Right atrium auricular region (tissue), 2 donors: ENCODE measurements at regions not wholly inside any gene's neighbourhood (a gene's known extent, or its start where the extent isn't known, plus 50 kb on each side); places are given as distances from the start of the nearest gene placed in this dataset.
A peak's percentile ranks its signal among the peaks of the same experiment; 100 is the strongest.

Experiments
- DNase-seq: peaks from one replicate; pipeline ENCODE4 v3.0.0-alpha.2; 2019; ENCODE audit warnings: low spot score
- H3K27ac ChIP-seq, 2 donors: fragments of 200-600 bp; sonication (generic); 1 replicate in 1 of 2; 2 replicates in 1 of 2; pipeline ENCODE4 v1.5.1; 2016 to 2019
- H3K27me3 ChIP-seq, 2 donors: fragments of 200-600 bp; sonication (generic); one replicate each; pipeline versions ENCODE4 v1.5.1 to v1.6.0; 2017 to 2019
- H3K36me3 ChIP-seq: fragments of 200-600 bp; sonication (generic); one replicate; pipeline ENCODE4 v1.5.1; 2016
- H3K4me1 ChIP-seq, 2 donors: fragments of 200-600 bp; sonication (generic); one replicate each; pipeline versions ENCODE4 v1.5.1 to v1.6.0; 2017 to 2019
- H3K4me3 ChIP-seq, 2 donors: fragments of 200-600 bp; sonication (generic); 1 replicate in 1 of 2; 2 replicates in 1 of 2; pipeline ENCODE4 v1.5.1; 2017 to 2019; ENCODE audit warnings: mild to moderate bottlenecking in 1 of 2, moderate library complexity in 1 of 2
- H3K9me3 ChIP-seq, 2 donors: fragments of 200-600 bp; sonication (generic); one replicate each; pipeline ENCODE4 v1.5.1; 2019
- TF ChIP-seq, protein P1 (sequence below), 2 donors: fragments of 200-600 bp; sonication (generic); IDR thresholded peaks; one replicate each; pipeline ENCODE4 v1.5.1; 2019; ENCODE audit warnings: antibody characterized with exemption in 2 of 2

DNA sequence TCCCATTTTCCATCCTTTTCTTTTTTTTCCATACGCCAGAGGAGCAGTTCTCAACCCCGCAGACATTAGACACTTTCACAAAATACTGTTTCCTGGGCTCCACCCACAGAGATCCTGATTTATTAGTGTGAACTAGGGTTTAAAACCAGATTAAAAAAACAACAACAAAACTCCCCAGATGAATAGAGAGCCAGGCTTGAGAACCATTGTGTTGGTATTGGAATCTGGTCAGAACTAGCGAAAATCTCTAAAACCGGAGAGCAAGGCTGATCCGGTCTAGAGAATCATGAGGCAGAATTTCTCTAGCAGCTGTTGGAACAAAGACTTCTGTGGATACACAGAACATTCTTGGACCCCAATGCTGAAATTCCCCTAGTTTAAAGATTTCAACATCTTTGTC is 173.0 kb downstream of the PCSK1 start:
- H3K9me3 ChIP-seq: no peaks in the 10 kb centered on the region
- TF ChIP-seq, protein P1, sequence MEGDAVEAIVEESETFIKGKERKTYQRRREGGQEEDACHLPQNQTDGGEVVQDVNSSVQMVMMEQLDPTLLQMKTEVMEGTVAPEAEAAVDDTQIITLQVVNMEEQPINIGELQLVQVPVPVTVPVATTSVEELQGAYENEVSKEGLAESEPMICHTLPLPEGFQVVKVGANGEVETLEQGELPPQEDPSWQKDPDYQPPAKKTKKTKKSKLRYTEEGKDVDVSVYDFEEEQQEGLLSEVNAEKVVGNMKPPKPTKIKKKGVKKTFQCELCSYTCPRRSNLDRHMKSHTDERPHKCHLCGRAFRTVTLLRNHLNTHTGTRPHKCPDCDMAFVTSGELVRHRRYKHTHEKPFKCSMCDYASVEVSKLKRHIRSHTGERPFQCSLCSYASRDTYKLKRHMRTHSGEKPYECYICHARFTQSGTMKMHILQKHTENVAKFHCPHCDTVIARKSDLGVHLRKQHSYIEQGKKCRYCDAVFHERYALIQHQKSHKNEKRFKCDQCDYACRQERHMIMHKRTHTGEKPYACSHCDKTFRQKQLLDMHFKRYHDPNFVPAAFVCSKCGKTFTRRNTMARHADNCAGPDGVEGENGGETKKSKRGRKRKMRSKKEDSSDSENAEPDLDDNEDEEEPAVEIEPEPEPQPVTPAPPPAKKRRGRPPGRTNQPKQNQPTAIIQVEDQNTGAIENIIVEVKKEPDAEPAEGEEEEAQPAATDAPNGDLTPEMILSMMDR (IDR thresholded peaks at IDR 0.05): no peak
- DNase-seq: no peak
- peak overlapping the region in 1 of 2 donors; percentile 61 for H3K27ac ChIP-seq
- H3K4me3 ChIP-seq: no peak overlapping the region
- no peaks in the 10 kb centered on the region for H3K27me3 ChIP-seq
- peaks cover 0 to 25% of the 10 kb centered on the region in 2 donors for H3K4me1 ChIP-seq
- H3K36me3 ChIP-seq: no peaks in the 10 kb centered on the region

DNA sequence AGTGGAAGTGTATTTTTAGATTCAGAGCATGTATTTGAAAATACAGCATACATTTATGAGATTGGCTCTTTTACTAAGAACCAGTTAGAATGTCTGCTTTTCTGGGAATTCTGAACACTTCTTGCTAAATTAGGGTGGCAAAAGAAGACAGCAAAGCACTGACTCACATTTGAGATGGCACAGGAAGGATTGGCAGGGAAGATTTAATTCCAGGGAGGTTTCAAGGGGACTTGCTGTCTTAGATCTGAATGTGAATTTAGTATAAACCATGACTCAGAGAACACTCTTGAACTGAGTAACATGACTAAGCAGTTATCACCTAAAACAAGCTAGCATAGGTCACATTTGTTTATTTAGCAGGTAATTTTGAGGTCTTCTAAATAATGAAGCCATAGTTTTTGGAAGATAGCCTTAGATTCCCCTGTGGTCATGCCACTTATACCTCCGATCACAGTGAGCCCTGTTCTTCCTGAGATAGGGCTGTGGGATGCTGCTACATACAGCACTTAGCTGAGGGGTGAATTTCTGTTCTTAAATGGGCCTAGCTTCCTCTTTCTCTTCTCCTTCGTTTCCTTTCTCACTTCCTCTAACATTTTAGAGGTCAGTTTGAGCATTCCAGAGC is 173.8 kb downstream of the PCSK1 start:
- TF ChIP-seq, protein P1 (IDR thresholded peaks at IDR 0.05): no peak
- Histone ChIP-seq H3K4me3 (no peak overlapping the region), H3K36me3 (no peaks in the 10 kb centered on the region), H3K27me3 (no peaks in the 10 kb centered on the region), H3K4me1 (peaks cover 0 to 27% of the 10 kb centered on the region in 2 donors), H3K27ac (peak overlapping the region; percentile 18 to 61), H3K9me3 (no peaks in the 10 kb centered on the region)
- no peak for DNase-seq

DNA sequence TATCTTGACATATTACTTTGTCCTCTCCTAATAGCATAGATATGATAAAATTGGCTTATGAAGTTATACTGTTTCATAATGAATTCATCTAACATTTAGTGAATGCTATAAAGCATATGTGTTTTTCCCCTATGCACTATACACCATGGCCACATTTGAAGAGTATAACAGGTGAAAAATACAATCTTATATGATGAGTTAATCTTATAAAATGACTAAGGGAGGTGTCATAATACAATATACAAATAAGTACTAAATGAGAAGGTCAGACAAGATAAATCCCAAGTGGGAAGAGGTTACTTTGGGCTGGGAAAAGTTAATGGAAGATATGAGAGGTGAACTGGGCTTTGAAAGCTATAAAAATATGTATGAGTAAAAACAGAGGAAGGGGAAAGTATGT is 174.4 kb downstream of the PCSK1 start:
- TF ChIP-seq, protein P1 (IDR thresholded peaks at IDR 0.05): no peak
- Histone ChIP-seq H3K36me3 (no peaks in the 10 kb centered on the region), H3K4me1 (peaks cover 0 to 27% of the 10 kb centered on the region in 2 donors), H3K9me3 (no peaks in the 10 kb centered on the region), H3K27ac (peak overlapping the region in 1 of 2 donors; percentile 61), H3K4me3 (no peak overlapping the region), H3K27me3 (no peaks in the 10 kb centered on the region)
- DNase-seq: no peak

DNA sequence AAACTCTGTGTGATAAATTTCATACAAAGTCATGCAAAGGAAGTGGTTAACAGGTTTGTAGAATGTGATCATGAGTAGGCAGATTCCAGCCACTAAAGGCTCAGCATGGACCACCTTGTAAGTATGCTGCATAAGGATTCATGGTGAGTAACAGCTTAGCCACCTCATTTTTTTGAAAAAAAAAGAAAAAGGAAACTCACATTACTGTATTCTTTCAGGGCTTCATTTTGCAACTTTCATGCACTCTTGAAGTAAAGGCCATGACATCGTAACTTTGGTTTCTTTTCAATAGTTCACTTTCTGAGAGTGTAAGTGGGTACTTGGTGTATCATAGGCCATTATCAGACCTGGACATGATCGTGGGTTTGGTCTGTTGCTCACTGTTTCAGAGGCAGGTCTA is 175.1 kb downstream of the PCSK1 start:
- no peak overlapping the region for H3K27ac ChIP-seq
- TF ChIP-seq, protein P1 (IDR thresholded peaks at IDR 0.05): no peak
- DNase-seq: no peak
- H3K4me1 ChIP-seq: peaks cover 0 to 27% of the 10 kb centered on the region in 2 donors
- H3K9me3 ChIP-seq: no peaks in the 10 kb centered on the region
- H3K4me3 ChIP-seq: no peak overlapping the region
- H3K36me3 ChIP-seq: no peaks in the 10 kb centered on the region
- H3K27me3 ChIP-seq: no peaks in the 10 kb centered on the region

DNA sequence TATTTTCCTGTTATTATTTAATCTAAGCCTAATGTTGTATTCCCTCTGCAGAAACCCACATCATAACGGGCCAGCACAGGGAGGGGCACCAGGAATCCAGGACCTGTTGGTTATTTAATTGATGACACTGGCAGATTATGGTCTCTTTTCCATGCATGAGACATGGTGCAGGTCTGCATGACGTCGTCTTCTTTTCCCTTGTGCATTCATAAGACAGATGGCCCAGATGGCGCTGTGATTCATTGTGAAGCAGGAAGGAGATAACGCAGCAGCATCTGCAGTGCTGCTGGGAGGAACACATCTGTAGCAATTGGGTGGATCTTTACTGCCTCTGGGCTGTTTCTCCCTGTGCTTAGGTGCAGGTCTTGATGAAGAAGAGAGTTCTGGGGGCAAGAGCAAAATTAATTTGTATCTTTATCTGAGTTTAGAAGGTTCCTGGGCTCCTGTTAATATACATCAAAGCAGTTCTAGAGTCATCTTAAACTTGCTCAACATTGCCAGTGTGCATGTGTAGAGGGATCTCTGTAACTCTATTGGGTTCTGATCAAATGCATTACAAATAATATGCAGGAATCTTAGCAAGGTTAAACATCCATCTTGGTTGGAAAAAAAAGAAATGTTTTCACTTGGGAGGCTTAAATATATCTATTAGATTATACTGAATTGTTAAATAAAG is 176.1 kb downstream of the PCSK1 start:
- no peaks in the 10 kb centered on the region for H3K9me3 ChIP-seq
- H3K27ac ChIP-seq: no peak overlapping the region
- H3K27me3 ChIP-seq: no peaks in the 10 kb centered on the region
- H3K36me3 ChIP-seq: no peaks in the 10 kb centered on the region
- TF ChIP-seq, protein P1 (IDR thresholded peaks at IDR 0.05): no peak
- DNase-seq: no peak
- H3K4me1 ChIP-seq: peaks cover 0 to 27% of the 10 kb centered on the region in 2 donors
- no peak overlapping the region for H3K4me3 ChIP-seq
